Right ventricle myocardium superior (tissue), 1 donor: ENCODE measurements at regions not wholly inside any gene's neighbourhood (a gene's known extent, or its start where the extent isn't known, plus 50 kb on each side); places are given as distances from the start of the nearest gene placed in this dataset.

Source experiments
- ATAC-seq: fragments of 200-7000 bp; cut with Tn5 transposase; one replicate; pipeline ENCODE4 v1.9.1; 2020; ENCODE audit warnings: mild to moderate bottlenecking; ENCODE audit not compliant: poor library complexity
- DNase-seq: peaks from one replicate; pipeline ENCODE4 v3.0.0-alpha.2; 2020
- intact Hi-C: fragments of 100-400 bp; cut with DNase I; formaldehyde crosslinking; loops from one replicate; pipeline ENCODE4 v1.11.2; 2022
- donor health status: DM: no; HTN: yes; CAD: no; lungs with severe emphysema.

DNA sequence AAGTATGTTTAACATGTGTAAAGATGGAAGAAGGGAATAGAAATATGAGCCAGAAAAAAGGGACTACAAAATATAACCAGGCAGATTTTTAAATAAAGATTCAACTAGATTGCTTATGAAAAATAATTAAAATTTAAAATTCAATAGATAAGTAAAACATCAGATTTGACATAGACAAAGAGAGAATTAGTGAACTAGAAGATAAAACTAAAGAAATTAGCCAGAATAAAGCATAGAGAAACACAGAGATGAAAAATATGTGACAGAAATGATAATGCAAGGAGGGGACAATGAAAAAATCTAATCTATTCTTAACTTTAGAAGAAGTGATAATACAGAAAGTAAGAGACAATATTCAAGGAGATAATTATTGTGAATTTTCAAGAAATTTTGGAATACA is 222.6 kb upstream of the PMFBP1 start:
- no peak for ATAC-seq
- intact Hi-C loops = no loop called here
- no peak for DNase-seq

DNA sequence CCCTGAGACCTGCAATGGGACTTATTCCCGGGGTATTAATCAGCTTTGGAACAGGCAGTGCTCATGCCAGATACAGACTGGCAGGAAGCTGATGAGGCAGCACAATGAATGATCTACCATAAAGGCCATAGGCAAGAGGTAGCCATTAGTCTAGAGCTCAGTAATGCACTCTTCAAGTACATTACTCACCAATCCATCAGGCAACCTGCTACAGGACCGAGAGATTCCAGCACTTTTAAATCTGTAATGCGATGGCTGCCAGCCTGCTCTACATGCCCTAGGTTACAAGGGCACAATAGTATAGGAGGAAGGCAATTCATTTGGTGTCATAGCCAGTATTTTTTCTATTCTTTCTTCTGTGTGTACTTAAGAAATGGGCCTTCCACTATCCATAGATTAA is 217.8 kb upstream of the PMFBP1 start:
- DNase-seq (no peak), ATAC-seq (no peak)
- intact Hi-C loops = no loop called here

DNA sequence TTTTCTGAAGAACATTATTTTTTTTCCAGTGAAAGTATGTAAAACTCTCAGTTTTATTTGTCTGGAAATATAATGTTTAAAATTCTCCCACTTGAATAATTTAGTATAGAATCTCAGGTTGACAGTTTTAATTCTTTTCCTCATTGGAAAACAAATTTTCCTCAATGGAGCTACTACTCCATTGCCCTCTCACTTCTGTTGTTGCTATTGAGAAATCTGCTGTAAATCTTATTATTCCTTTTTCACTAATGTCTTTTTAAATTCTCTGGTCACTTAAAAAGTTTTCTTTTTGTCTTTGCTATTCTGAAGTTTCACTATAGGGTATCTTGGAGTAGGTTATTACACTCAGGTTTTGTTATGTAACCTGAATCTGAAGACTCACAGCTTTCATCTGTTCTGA is 216.1 kb upstream of the PMFBP1 start:
- DNase-seq (no peak), ATAC-seq (no peak)
- intact Hi-C loops = no loop called here

DNA sequence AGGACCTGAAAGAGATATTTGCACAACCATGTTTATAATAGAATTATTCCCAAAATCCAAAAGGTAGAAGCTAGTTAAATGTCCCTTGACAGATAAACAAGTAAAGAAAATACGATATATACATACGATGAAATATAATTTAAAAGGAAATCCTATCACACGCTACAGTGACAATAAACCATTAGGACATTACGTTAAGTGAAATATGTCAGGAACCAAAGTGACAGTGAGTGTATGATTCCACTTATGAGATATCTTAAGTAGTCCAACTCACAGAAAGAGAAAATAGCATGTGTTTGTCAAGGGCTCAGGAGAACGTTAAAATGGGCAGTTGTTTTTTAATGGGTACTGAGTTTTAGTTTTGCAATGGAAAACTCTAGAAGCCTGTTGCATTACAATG is 212.7 kb upstream of the PMFBP1 start:
- DNase-seq (no peak), ATAC-seq (no peak)
- intact Hi-C loops = no loop called here

DNA sequence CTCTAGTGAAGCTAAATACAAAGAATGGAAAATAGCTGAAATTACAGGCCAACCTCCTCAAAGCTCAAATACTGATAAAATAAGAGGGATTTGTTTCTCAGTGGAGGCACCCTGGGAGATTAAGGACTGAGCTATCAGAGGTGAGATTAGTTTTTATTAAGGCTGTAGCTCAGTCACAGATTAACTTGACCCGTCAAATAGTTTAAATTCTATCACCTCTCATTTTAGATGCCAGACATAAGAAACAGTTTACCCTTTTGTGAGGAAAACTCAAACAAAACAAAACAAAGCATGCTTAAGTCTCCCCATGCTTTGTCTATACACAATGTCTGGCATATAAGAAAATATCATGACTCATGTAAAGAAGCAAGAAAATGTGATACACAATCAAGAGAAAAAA is 208.3 kb upstream of the PMFBP1 start:
- intact Hi-C loops = no loop called here
- no peak for DNase-seq
- no peak for ATAC-seq

DNA sequence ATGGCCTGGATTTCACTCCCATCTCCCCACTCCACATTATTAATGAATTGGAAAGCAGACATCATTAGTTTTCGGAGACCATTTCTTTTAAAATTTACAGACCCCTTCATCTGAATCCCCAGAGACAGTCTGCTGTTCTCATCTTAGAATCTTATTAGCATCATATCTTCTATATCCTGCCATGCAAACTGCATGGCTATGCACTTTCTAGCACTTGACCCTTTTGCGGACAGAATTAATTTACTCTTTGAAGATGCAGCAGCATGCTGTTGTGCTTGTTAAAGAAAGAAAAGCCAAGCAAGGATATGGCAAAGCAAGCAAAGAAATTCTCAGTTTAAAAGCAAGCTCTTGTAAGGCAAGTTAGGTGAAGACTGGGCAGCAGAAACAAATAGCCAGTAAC is 201.2 kb upstream of the PMFBP1 start:
- ATAC-seq (no peak), DNase-seq (no peak)
- intact Hi-C loops = no loop called here

DNA sequence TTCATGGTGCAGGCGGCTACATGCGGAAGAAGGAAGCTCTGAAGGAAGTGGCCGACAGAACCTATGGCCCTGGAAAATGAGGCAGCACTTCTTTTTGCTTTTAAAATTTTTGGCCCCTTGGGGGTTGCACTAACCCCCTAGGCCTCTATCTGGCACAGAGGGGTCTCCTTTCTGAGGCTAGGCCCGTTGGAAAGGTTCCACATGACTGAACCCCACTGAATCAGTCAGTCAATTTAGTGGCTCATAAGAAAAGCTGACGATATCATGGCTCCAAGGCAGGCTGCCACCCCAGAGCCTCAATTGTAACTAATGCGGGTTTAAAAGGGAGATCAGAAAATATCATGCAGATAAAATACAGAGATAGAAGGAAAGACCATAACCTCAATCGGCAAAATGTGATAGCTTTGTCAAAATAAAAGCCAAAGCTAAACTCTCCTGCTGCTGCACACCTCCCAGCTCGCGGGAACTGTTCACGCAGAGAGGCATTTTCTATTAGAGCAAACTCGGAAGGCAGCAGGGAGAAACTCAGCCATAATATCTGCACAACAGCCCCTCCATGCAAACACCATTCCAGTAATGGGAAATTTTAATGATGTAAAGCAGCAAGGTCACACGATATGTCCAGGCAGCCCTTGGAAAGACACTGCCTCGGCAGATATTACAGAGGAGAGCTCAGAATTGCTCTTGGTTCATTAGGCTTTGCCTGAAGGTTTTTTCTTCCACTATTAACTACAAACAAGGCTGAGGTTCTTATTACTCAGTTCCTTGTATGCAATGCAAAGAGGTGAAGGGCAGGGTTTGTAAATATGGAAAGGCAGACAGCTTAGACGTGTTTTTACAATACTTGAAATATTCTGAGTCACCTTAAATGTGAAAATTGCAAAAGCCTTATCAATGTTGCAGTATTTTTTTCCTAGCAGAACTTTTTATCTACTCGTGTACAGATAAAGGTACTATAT is 200.4 kb upstream of the PMFBP1 start:
- intact Hi-C loops = no loop called here

DNA sequence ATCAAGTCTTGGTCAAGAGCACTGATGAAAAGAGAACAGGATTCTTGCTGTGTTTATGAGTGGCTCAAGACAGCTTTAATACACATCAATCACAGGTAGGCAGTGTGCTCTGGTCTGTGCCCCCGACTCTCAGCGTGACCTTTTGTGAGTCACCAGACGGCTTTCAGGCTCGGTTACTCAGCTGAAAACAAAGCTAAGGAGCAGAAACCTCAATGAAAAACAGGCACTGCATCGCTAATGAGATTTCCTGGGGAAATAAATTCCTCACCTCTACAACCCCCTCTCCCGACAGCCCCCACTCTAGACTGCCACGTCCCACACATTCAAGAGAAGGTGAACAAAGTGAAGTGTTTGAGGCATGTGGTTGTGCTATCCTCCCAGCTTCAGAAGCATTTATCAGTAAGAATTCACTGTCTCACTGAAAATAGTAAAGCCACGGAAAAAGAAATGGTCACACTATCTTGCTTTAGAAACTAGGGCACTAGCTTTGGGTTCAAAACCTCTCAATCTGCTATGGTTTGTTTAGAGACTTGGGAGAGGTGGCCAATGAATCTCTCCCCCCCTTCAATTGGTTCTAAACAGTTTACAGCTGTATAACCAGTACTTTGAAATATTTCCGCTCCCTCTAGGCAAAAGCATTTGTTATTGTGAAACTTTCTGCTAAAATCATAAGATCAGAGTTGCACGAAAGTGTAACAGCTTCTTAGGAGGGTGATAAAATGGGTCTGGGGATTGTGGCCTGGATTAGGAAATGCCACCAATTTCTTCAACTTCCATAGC is 199.5 kb upstream of the PMFBP1 start:
- DNase-seq (no peak), ATAC-seq (no peak)
- intact Hi-C loops = no loop called here

More for the DNA sequence above, 200.4 kb upstream of the PMFBP1 start:
- DNase-seq = no peak
- no peak for ATAC-seq

DNA sequence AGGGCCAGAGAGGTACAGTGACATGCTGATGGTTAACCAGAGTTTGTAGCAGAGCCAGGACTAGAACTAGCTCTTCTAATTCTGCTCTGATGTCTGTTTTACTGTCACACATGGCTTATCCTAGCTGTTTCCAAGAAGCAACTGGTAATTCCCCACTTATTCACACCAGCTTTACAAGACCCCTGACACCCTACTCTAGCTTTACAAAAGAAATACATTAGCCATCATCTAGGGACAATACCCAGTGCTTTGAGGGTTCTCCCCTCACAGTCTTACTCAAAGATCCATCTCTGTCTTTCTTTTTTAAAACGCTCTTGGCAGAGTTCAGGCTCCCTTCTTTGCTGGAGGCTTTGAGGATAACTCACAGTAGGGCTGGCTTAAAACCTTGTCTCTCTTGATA is 197.3 kb upstream of the PMFBP1 start:
- DNase-seq (no peak), ATAC-seq (no peak)
- intact Hi-C loops = no loop called here

DNA sequence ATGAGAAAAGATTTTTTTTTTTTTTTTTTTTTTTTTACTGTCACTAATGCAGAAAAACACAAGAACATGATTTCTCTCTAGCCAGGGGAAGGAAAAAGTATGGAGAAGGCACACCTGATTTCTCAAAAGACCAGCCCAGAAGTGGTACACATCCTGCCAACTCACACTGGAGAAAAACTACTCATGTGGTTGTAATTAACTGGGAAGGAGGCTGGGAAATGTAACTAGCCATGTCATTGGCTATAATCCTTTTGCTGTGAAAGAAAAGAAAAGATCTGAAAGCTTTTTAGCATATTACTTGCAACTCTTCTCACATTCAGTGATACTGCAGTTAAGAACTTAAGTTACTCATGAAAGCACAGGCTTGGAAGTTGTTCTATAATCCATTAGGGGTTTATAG is 195.9 kb upstream of the PMFBP1 start:
- DNase-seq (no peak), ATAC-seq (no peak)
- intact Hi-C loops = no loop called here

DNA sequence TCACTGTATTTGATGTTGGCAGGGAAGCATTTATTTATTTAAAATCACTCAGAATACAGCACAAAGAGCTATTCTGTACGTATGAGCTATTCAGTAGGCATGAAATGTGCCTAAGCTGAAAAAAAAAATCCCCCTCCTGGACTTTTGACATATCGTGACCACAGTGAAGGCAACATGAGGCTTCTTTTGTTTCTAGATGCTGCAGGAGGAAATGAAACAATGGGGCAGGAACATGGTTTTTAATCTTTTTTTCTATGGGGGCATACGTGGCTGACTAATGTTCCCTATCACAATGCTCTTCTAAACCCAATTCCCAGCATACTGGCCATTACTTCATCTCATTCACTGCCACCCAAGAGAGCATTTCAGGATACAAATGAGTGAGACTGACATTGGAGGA is 191.0 kb upstream of the PMFBP1 start:
- no peak for ATAC-seq
- DNase-seq = no peak
- intact Hi-C loops = no loop called here

DNA sequence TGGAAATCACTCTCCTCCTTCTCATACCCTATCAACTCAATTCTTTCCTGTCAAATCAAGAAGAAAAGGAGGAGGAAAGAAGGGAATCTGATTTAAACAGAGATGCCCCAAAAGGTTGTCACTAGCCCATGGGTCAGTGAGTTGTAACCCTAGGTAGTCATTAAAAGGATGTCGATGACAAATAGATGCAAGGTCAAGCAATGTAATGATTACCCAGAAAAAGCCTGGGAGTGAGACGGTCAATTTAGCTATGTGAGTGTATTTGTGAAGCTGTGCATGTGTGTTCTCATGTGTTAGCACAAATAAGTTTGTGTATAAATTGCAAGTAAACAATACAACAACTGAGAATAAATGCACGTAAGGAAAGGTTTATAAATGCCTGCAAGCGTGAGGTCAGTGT is 190.5 kb upstream of the PMFBP1 start:
- intact Hi-C loops = no loop called here
- ATAC-seq = no peak

DNA sequence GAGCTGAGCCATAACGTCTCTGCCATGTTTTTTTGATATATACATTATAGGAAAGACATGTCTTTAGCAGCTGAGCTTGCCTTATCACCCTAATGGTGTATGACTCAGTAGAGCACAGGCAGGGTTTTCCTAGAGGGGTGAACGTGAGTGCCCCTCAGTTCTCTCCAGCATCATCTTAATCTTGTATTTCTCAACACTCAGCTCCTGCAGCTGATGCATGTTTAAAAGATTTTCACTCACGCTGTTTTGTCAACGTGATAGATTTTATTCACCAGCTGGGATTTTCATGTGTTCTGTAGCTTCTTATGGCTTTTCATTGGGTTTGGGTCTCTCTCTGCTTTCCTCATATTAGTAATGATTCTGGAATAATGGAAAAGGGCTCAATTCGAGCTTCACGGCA is 186.0 kb upstream of the PMFBP1 start:
- ATAC-seq = no peak
- intact Hi-C loops = no loop called here
- DNase-seq = no peak

More for the DNA sequence above, 190.5 kb upstream of the PMFBP1 start:
- DNase-seq = no peak

DNA sequence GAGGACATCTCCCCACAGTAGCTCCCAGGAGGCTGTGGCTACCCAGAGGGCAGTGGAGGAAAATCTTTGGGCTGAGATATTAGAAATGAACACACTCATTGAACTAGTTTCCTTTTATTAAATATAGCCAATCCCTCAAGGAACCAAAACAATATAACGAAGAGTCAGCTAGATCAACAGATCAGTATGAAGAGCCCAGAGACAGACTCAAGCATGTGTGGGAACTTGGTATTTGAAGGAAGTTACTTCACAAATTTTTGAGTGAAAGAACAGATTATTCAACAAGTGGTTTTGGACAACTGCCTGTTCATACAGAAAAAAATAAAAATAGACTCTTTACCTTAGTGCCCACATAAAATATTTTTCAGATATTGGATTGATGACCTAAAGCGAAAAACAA is 183.6 kb upstream of the PMFBP1 start:
- ATAC-seq = no peak
- no peak for DNase-seq
- intact Hi-C loops = no loop called here

DNA sequence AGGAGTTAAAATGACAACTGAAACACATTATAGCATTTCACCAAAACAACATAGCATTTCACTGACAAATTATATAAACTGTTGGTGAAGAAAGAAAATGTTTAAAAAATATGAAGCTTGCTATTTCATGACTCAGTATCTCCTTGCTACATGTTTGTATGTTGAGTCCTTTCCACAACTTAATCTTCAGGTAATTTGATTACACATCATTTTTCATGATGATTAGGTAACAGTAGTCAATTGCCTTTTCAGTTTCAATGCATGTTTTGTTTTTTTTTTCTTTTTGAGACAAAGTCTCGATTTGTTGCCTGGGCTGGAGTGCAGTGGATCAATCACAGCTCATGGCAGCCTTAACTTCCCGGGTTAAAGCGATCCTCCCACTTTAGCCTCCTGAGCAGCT is 177.8 kb upstream of the PMFBP1 start:
- DNase-seq = no peak

DNA sequence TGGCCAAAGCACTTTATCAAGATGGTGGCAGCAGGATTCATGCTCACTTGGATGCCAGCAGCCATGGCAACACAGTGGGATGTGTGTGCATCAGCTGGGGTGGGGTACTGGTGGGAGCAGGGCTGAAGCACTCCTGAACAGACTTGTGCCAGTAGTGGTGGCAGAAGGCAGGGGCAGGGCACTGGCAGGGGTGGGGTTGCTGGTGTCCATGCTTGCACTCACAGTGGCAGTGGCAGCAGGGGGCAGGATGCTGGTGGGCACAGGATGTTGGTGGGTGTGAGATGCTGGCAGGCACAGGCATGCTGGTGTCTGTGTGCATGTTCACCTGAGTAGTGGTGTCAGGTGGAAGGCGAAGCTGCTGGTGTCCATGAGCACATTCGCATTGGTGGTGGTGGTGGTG is 161.0 kb upstream of the PMFBP1 start:
- no peak for ATAC-seq
- DNase-seq = no peak
- intact Hi-C loops = no loop called here

More for the DNA sequence above, 177.8 kb upstream of the PMFBP1 start:
- no peak for ATAC-seq
- intact Hi-C loops = no loop called here

DNA sequence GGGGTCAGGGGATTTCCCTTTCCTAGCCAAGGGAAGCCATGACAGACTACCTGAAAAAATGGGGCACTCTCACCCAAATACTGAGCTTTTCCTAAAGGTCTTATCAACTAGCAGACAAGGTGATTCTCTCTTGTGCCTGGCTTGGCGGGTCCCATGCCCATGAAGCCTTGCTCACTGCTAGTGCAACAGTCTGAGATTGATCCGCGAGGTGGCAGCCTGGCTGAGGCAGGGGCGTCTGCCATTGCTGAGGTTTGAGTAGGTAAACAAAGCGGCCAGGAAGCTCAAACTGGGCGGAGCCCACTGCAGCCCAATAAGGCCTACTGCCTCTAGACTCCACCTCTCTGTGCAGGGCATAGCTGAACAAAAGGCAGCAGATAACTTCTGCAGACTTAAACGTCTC is 152.6 kb upstream of the PMFBP1 start:
- no peak for DNase-seq
- intact Hi-C loops = no loop called here
- ATAC-seq = no peak

DNA sequence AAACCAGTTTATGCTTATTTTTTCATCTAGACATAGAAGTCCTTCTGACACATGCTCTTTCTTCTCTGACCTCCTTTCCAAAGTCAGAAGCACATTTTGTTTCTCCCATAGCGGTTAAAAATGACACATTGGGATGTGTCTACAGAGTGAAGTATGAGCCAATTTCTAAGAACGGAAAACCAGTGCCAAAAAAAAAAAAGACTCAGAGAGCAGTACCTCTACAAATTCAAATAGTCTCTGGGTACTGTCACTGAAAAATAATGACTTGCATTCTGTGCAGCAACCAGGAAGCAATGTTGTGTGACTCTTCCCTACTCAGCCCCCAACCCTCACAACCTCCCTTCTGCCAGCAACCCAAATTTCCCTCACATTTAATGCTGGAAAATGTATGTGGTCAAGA is 145.5 kb upstream of the PMFBP1 start:
- intact Hi-C loops = no loop called here
- DNase-seq (no peak), ATAC-seq (no peak)

DNA sequence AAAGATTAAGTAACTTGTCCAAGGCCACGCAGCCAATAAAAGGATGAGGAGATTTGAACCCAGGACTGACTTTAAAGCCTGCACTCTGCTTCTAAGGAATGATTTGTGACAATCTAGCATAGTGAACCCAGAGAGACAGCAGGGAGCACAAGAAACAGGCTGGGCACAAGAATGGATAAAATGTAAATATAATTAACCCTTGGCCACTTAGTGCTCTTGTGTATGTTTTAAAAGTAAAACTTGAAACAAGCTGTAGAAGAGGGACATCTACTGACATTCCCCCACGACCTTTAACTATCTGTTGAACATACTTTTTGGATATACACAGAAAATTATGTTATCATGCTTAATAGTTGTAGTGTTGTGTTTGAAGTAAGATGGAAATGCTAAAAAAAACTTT is 141.9 kb upstream of the PMFBP1 start:
- no peak for DNase-seq
- no peak for ATAC-seq
- intact Hi-C loops = no loop called here

DNA sequence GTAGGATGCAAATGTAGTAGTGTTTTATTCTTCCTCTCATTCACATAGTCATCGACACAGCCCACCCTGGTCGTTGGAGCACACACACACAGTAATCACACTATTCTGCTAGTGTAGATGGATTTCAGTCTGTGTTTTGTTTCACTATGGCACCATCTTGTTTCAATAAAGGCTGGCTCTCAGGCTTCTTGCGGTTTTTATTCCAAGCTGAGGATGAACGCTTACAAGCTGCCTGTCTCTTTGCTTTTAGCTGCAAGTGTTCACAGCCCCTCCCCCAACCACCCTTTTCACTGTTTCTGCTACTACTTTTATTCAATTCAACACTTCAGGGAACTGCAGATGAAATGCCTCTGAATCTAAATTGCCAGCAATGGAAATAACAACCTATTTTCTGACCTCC is 140.9 kb upstream of the PMFBP1 start:
- intact Hi-C loops = no loop called here
- DNase-seq = no peak
- ATAC-seq = no peak
